Panc1 (cell line): ENCODE measurements at regions not wholly inside any gene's neighbourhood (a gene's known extent, or its start where the extent isn't known, plus 50 kb on each side); places are given as distances from the start of the nearest gene placed in this dataset.

Experiments used
- ATAC-seq: fragments of 200-7000 bp; cut with Tn5 transposase; 2 replicates; pipeline ENCODE4 v1.9.1; 2020; ENCODE audit warnings: mild to moderate bottlenecking, moderate library complexity
- BruUV-seq: library from RNA; stranded (reverse); fragments of 400-500 nt; replicated peaks from 2 replicates; lab custom pipeline; 2021; lab: Mats Ljungman, UMichigan
- CTCF ChIA-PET: fragments of 300-600 bp; sonication (Branson Sonifier 250); formaldehyde crosslinking; loops from one replicate; lab custom pipeline; 2022; ENCODE audit warnings: antibody characterized with exemption; lab: Charles Lee
- POLR2A ChIA-PET: fragments of 300-600 bp; sonication (Branson Sonifier 250); formaldehyde crosslinking; loops from one replicate; lab custom pipeline; 2022; ENCODE audit warnings: antibody characterized with exemption; lab: Charles Lee
- DNase-seq: peaks from one replicate; pipeline ENCODE4 v3.0.0-alpha.2; 2010; ENCODE audit warnings: low read depth, low spot score
- H3K27ac ChIP-seq: 2 replicates; pipeline ENCODE4 v1.5.1; 2011; ENCODE audit warnings: mild to moderate bottlenecking, low read length, inconsistent platforms
- H3K27me3 ChIP-seq: fragments of 200-500 bp; sonication (Bioruptor generic); 2 replicates; pipeline ENCODE4 v1.6.0; 2014; ENCODE audit warnings: low read length, inconsistent platforms; ENCODE audit not compliant: control insufficient read depth, insufficient read depth
- H3K36me3 ChIP-seq: fragments of 200-500 bp; sonication (Bioruptor generic); 2 replicates; pipeline ENCODE4 v1.5.1; 2014; ENCODE audit warnings: inconsistent platforms, mild to moderate bottlenecking, low read length, moderate library complexity; ENCODE audit not compliant: control insufficient read depth, insufficient read depth
- H3K4me1 ChIP-seq: 2 replicates; pipeline ENCODE4 v1.5.1; 2011; ENCODE audit warnings: inconsistent platforms, mild to moderate bottlenecking, low read length, moderate library complexity; ENCODE audit not compliant: control insufficient read depth, insufficient read depth
- H3K4me3 ChIP-seq, 2 experiments: 2 replicates each; pipeline ENCODE4 v1.5.1; 2011 to 2012; ENCODE audit warnings: low read depth in 2 of 2, low read length in 2 of 2, mild to moderate bottlenecking in 2 of 2, inconsistent platforms in 1 of 2, moderate library complexity in 1 of 2
- H3K9me3 ChIP-seq: fragments of 200-500 bp; sonication (Bioruptor generic); 2 replicates; pipeline ENCODE4 v1.5.1; 2014; ENCODE audit warnings: low read depth, mild to moderate bottlenecking, inconsistent platforms, low read length, moderate library complexity; ENCODE audit not compliant: control insufficient read depth, insufficient read depth
- CTCF ChIP-seq: fragments of 450-650 bp; IDR thresholded peaks from 2 replicates; pipeline ENCODE4 v1.5.1; 2017; ENCODE audit warnings: mild to moderate bottlenecking
- POLR2AphosphoS5 ChIP-seq: IDR thresholded peaks from 2 replicates; pipeline ENCODE4 v1.6.1; 2012; ENCODE audit warnings: mild to moderate bottlenecking, low read depth, low read length, moderate library complexity
- REST ChIP-seq, 2 experiments: IDR thresholded peaks; 2 replicates each; pipeline ENCODE4 v1.6.1; 2011 to 2012; ENCODE audit warnings: low read depth in 2 of 2, control low read depth in 1 of 2, low read length in 1 of 2, mild to moderate bottlenecking in 1 of 2, moderate library complexity in 1 of 2; ENCODE audit not compliant: insufficient read depth in 1 of 2
- SIN3A ChIP-seq: IDR thresholded peaks from 2 replicates; pipeline ENCODE4 v1.6.1; 2012; ENCODE audit warnings: low read depth, mild to moderate bottlenecking, low read length, moderate library complexity, borderline replicate concordance; ENCODE audit not compliant: insufficient read depth
- TCF7L2 ChIP-seq: IDR thresholded peaks from 2 replicates; pipeline ENCODE4 v1.6.1; 2011; ENCODE audit warnings: mild to moderate bottlenecking, low read depth, low read length, inconsistent platforms
- in situ Hi-C: cut with HindIII; loops from 2 replicates; pipeline ENCODE4 v1.10.0; 2016; ENCODE audit warnings: low sequenced_read_pairs, low pct_unique_long_range_greater_than_20kb
- intact Hi-C: fragments of 100-400 bp; cut with micrococcal nuclease; formaldehyde crosslinking; loops from one replicate; pipeline ENCODE4 v1.10.0; 2022; ENCODE audit not compliant: unreplicated experiment

GRCh38 chr17:56083475-56083874 is 69.8 kb upstream of the ANKFN1 start:
- Histone ChIP-seq H3K4me3 (no peak overlapping the region), H3K36me3 (no peaks in the 10 kb centered on the region), H3K4me1 (no peaks in the 10 kb centered on the region), H3K9me3 (no peaks in the 10 kb centered on the region), H3K27ac (no peak overlapping the region), H3K27me3 (no peaks in the 10 kb centered on the region)
- intact Hi-C loops (no loop called here), in situ Hi-C loops (no loop called here)
- no peak for TF ChIP-seq POLR2AphosphoS5
- no peak for TF ChIP-seq REST (IDR thresholded peaks at IDR 0.05; ENCODE audit: insufficient read depth in 1 of 2, low read depth in 2 of 2, low read length in 1 of 2)
- TF ChIP-seq TCF7L2, result no peak
- no peak for TF ChIP-seq CTCF
- no peak for TF ChIP-seq SIN3A
- ChIA-PET CTCF (no interaction called here), POLR2A (no interaction called here)
- ATAC-seq (no peak), DNase-seq (no peak)
- no TSS peak for BruUV-seq

GRCh38 chr17:56085576-56086267 is 67.6 kb upstream of the ANKFN1 start:
- no TSS peak for BruUV-seq
- in situ Hi-C loops, result no loop called here
- DNase-seq, result no peak
- Histone ChIP-seq H3K4me1 (no peaks in the 10 kb centered on the region), H3K36me3 (no peaks in the 10 kb centered on the region), H3K9me3 (no peaks in the 10 kb centered on the region), H3K4me3 (no peak overlapping the region), H3K27me3 (no peaks in the 10 kb centered on the region), H3K27ac (no peak overlapping the region)
- TF ChIP-seq REST (IDR thresholded peaks at IDR 0.05; ENCODE audit: insufficient read depth in 1 of 2, low read depth in 2 of 2, low read length in 1 of 2) (no peak), CTCF (no peak)
- ATAC-seq, result no peak
- intact Hi-C loops, result no loop called here
- ChIA-PET CTCF (no interaction called here), POLR2A (no interaction called here)
